ENCODE measurements at regions not wholly inside any gene's neighbourhood (a gene's known extent, or its start where the extent isn't known, plus 50 kb on each side); places are given as distances from the start of the nearest gene placed in this dataset.

DNA sequence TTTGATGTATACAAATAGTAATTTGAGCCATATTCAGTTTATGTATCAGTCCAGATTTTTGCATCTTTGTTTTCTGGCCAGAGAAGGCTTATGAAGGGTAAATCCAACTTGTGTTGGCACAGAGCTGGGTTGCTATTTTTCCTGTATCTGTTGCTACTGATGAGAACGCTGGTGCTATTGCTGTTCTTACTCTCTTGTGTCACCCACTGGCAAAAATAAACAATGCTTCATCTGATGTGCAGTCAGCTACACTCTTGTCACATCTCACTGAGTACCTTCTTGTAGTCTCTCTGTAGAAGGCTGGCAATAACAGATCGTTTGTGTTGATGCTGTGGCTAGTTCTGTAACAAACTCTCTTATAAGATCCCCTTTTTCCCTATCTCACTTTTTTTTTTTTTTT, 323.4 kb downstream of the CDH19 start:
- TF ChIP-seq POLR2AphosphoS5 (IDR thresholded peaks at IDR 0.05; ENCODE audit: low read depth): no peak
- TF ChIP-seq SPI1 (IDR thresholded peaks at IDR 0.05; ENCODE audit: borderline replicate concordance, low read depth): no peak
- TF ChIP-seq GABPA (IDR thresholded peaks at IDR 0.05; ENCODE audit: low read depth): no peak
- TF ChIP-seq, protein P1, sequence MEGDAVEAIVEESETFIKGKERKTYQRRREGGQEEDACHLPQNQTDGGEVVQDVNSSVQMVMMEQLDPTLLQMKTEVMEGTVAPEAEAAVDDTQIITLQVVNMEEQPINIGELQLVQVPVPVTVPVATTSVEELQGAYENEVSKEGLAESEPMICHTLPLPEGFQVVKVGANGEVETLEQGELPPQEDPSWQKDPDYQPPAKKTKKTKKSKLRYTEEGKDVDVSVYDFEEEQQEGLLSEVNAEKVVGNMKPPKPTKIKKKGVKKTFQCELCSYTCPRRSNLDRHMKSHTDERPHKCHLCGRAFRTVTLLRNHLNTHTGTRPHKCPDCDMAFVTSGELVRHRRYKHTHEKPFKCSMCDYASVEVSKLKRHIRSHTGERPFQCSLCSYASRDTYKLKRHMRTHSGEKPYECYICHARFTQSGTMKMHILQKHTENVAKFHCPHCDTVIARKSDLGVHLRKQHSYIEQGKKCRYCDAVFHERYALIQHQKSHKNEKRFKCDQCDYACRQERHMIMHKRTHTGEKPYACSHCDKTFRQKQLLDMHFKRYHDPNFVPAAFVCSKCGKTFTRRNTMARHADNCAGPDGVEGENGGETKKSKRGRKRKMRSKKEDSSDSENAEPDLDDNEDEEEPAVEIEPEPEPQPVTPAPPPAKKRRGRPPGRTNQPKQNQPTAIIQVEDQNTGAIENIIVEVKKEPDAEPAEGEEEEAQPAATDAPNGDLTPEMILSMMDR (IDR thresholded peaks at IDR 0.05; ENCODE audit: insufficient read depth, low read length): no peak
- TF ChIP-seq, protein P2, sequence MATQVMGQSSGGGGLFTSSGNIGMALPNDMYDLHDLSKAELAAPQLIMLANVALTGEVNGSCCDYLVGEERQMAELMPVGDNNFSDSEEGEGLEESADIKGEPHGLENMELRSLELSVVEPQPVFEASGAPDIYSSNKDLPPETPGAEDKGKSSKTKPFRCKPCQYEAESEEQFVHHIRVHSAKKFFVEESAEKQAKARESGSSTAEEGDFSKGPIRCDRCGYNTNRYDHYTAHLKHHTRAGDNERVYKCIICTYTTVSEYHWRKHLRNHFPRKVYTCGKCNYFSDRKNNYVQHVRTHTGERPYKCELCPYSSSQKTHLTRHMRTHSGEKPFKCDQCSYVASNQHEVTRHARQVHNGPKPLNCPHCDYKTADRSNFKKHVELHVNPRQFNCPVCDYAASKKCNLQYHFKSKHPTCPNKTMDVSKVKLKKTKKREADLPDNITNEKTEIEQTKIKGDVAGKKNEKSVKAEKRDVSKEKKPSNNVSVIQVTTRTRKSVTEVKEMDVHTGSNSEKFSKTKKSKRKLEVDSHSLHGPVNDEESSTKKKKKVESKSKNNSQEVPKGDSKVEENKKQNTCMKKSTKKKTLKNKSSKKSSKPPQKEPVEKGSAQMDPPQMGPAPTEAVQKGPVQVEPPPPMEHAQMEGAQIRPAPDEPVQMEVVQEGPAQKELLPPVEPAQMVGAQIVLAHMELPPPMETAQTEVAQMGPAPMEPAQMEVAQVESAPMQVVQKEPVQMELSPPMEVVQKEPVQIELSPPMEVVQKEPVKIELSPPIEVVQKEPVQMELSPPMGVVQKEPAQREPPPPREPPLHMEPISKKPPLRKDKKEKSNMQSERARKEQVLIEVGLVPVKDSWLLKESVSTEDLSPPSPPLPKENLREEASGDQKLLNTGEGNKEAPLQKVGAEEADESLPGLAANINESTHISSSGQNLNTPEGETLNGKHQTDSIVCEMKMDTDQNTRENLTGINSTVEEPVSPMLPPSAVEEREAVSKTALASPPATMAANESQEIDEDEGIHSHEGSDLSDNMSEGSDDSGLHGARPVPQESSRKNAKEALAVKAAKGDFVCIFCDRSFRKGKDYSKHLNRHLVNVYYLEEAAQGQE (IDR thresholded peaks at IDR 0.05; ENCODE audit: insufficient replicate concordance, low read depth): no peak
- Histone ChIP-seq H3K4me3 (replicated peaks; ENCODE audit: insufficient read depth, low read length) (no peak overlapping the region), H3K27ac (replicated peaks) (no peak overlapping the region), H3K27me3 (ENCODE audit: insufficient read depth, poor library complexity, severe bottlenecking) (no peaks in the 10 kb centered on the region)
- DNase-seq (ENCODE audit: low read depth in 1 of 2, low spot score in 1 of 2): no peak

DNA sequence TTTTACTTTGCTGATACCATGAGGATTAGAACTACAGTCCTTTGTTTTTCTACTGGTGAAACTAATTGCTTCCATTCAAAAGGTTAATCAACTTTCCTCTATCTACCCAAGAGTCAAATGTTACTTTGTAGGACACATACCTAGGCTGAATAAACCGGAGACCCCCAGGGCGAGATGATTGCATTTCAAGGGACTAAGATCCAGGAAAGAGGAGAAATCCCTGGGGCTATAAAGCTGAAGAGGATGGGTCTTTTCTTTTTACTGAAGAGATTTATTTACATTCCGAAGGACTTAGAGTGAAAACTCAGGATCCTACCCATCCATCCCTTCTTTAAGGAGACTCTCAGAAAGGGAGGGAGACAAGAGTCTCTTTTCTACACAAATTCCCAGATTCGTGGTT, 331.9 kb downstream of the CDH19 start:
- H3K27me3 ChIP-seq (ENCODE audit: insufficient read depth, poor library complexity, severe bottlenecking): no peaks in the 10 kb centered on the region
- H3K4me3 ChIP-seq (replicated peaks; ENCODE audit: insufficient read depth, low read length): no peak overlapping the region
- TF ChIP-seq POLR2AphosphoS5 (IDR thresholded peaks at IDR 0.05; ENCODE audit: low read depth): no peak
- TF ChIP-seq, protein P2 (IDR thresholded peaks at IDR 0.05; ENCODE audit: insufficient replicate concordance, low read depth): no peak
- TF ChIP-seq GABPA (IDR thresholded peaks at IDR 0.05; ENCODE audit: low read depth): no peak
- TF ChIP-seq SPI1 (IDR thresholded peaks at IDR 0.05; ENCODE audit: borderline replicate concordance, low read depth): no peak
- TF ChIP-seq, protein P1 (IDR thresholded peaks at IDR 0.05; ENCODE audit: insufficient read depth, low read length): no peak
- H3K27ac ChIP-seq (replicated peaks): no peak overlapping the region
- no peak for DNase-seq (ENCODE audit: low read depth in 1 of 2, low spot score in 1 of 2)

DNA sequence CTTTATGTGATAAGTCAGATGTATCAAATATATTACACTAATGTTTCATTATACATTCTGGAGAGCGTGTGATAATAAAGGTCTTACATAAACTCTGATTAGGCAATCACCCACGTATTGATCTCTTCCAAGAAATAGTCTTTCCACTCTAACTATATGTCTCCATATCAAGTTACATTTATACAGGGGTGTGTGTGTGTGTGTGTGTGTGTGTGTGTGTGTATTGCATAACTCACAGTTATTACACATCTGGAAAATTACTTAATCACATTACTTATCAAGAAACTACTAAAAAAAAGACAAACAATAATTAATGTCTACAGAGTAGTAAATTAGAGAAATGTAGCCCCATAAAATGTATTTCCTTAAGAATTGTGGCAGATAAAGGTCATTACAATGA, 339.8 kb downstream of the CDH19 start:
- TF ChIP-seq, protein P1 (IDR thresholded peaks at IDR 0.05; ENCODE audit: insufficient read depth, low read length): no peak
- TF ChIP-seq SPI1 (IDR thresholded peaks at IDR 0.05; ENCODE audit: borderline replicate concordance, low read depth): no peak
- no peak for TF ChIP-seq POLR2AphosphoS5 (IDR thresholded peaks at IDR 0.05; ENCODE audit: low read depth)
- no peak for TF ChIP-seq GABPA (IDR thresholded peaks at IDR 0.05; ENCODE audit: low read depth)
- TF ChIP-seq, protein P2 (IDR thresholded peaks at IDR 0.05; ENCODE audit: insufficient replicate concordance, low read depth): no peak
- H3K27ac ChIP-seq (replicated peaks): no peak overlapping the region
- no peaks in the 10 kb centered on the region for H3K27me3 ChIP-seq (ENCODE audit: insufficient read depth, poor library complexity, severe bottlenecking)
- DNase-seq (ENCODE audit: low read depth in 1 of 2, low spot score in 1 of 2): no peak
- H3K4me3 ChIP-seq (replicated peaks; ENCODE audit: insufficient read depth, low read length): no peak overlapping the region

Data from HL-60 (cell line).